OCI-LY3 (cell line): ENCODE measurements at regions not wholly inside any gene's neighbourhood (a gene's known extent, or its start where the extent isn't known, plus 50 kb on each side); places are given as distances from the start of the nearest gene placed in this dataset.

Experiments used
- H2AFZ ChIP-seq: fragments of 200-600, 300-600 bp; shearing (Covaris generic); 2 replicates; pipeline ENCODE4 v1.6.0; 2014; ENCODE audit warnings: antibody characterized with exemption, low read depth, low read length
- H3K27ac ChIP-seq: fragments of 200-600, 300-600 bp; sonication (generic); 2 replicates; pipeline ENCODE4 v1.5.1; 2014; ENCODE audit warnings: mild to moderate bottlenecking, low read length, moderate library complexity, mixed read lengths
- H3K27me3 ChIP-seq: fragments of 200-600, 300-600 bp; sonication (generic); 2 replicates; pipeline ENCODE4 v1.6.1; 2014; ENCODE audit warnings: low read depth, low read length, mixed read lengths
- H3K36me3 ChIP-seq: fragments of 200-600, 300-600 bp; sonication (generic); replicated peaks from 2 replicates; pipeline ENCODE3; 2014; ENCODE audit warnings: low read depth, low read length, mixed read lengths
- H3K4me1 ChIP-seq: fragments of 300-600, 200-600 bp; sonication (generic); 2 replicates; pipeline ENCODE4 v1.6.1; 2014; ENCODE audit warnings: low read length, mixed read lengths
- H3K4me2 ChIP-seq: fragments of 200-600, 300-600 bp; sonication (generic); 2 replicates; pipeline ENCODE4 v1.6.1; 2014; ENCODE audit warnings: low read length, mixed read lengths
- H3K4me3 ChIP-seq: fragments of 300-600, 200-600 bp; sonication (generic); 2 replicates; pipeline ENCODE4 v1.5.1; 2014; ENCODE audit warnings: antibody characterized with exemption, mild to moderate bottlenecking, low read length, moderate library complexity
- H3K79me2 ChIP-seq: fragments of 300-600, 200-600 bp; shearing (Covaris generic); 2 replicates; pipeline ENCODE4 v1.6.1; 2014; ENCODE audit warnings: mild to moderate bottlenecking, low read length, mixed read lengths
- H3K9ac ChIP-seq: fragments of 300-600, 200-600 bp; shearing (Covaris generic); 2 replicates; pipeline ENCODE4 v1.6.0; 2014; ENCODE audit warnings: mild to moderate bottlenecking, low read length, moderate library complexity
- H3K9me3 ChIP-seq: fragments of 200-600, 300-600 bp; shearing (Covaris generic); 2 replicates; pipeline ENCODE4 v1.6.1; 2014; ENCODE audit warnings: low read length, mixed read lengths; ENCODE audit not compliant: insufficient read depth
- H4K20me1 ChIP-seq: fragments of 200-600, 300-600 bp; sonication (generic); 2 replicates; pipeline ENCODE4 v1.6.1; 2016; ENCODE audit warnings: low read length, mixed read lengths; ENCODE audit not compliant: insufficient read depth
- EZH2phosphoT487 ChIP-seq: fragments of 200-600 bp; shearing (Covaris generic); IDR thresholded peaks from 2 replicates; pipeline ENCODE4 v1.6.1; 2018; ENCODE audit warnings: antibody characterized with exemption, mixed run types, low read depth
- TF ChIP-seq, protein P1 (sequence below): fragments of 200-600, 300-600 bp; sonication (generic); IDR thresholded peaks from 2 replicates; pipeline ENCODE4 v1.5.1; 2014; ENCODE audit warnings: antibody characterized with exemption, low read length, low read depth

DNA sequence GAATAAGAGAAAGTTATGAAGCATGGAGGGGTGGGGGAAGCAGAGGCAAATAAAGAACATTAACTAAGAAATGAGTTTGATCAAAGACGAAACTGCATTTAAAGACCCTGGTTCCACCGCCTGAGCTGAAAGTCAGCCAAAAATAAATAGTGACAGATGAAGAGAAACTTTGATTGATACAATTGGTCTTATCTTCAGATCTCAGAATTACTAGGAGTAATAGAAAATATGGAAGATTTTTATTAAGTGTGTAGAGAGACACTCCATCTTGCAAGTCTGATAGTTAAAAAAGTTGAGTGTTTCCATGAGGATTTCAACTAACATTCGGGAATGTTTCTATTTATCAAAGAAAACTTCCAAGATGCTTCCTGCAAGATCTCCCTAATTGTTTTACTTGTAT is 418.2 kb upstream of the ADGRL2 start:
- no peak overlapping the region for H3K27ac ChIP-seq
- TF ChIP-seq, protein P1, sequence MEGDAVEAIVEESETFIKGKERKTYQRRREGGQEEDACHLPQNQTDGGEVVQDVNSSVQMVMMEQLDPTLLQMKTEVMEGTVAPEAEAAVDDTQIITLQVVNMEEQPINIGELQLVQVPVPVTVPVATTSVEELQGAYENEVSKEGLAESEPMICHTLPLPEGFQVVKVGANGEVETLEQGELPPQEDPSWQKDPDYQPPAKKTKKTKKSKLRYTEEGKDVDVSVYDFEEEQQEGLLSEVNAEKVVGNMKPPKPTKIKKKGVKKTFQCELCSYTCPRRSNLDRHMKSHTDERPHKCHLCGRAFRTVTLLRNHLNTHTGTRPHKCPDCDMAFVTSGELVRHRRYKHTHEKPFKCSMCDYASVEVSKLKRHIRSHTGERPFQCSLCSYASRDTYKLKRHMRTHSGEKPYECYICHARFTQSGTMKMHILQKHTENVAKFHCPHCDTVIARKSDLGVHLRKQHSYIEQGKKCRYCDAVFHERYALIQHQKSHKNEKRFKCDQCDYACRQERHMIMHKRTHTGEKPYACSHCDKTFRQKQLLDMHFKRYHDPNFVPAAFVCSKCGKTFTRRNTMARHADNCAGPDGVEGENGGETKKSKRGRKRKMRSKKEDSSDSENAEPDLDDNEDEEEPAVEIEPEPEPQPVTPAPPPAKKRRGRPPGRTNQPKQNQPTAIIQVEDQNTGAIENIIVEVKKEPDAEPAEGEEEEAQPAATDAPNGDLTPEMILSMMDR = no peak
- no peak for TF ChIP-seq EZH2phosphoT487
- no peaks in the 10 kb centered on the region for H3K4me1 ChIP-seq
- H4K20me1 ChIP-seq = no peaks in the 10 kb centered on the region
- H3K9me3 ChIP-seq = no peaks in the 10 kb centered on the region
- H3K27me3 ChIP-seq = no peaks in the 10 kb centered on the region
- no peaks in the 10 kb centered on the region for H3K79me2 ChIP-seq
- H3K9ac ChIP-seq = no peak overlapping the region
- no peak overlapping the region for H3K4me2 ChIP-seq
- H3K4me3 ChIP-seq = no peak overlapping the region
- H3K36me3 ChIP-seq = no peaks in the 10 kb centered on the region
- H2AFZ ChIP-seq = no peak overlapping the region

DNA sequence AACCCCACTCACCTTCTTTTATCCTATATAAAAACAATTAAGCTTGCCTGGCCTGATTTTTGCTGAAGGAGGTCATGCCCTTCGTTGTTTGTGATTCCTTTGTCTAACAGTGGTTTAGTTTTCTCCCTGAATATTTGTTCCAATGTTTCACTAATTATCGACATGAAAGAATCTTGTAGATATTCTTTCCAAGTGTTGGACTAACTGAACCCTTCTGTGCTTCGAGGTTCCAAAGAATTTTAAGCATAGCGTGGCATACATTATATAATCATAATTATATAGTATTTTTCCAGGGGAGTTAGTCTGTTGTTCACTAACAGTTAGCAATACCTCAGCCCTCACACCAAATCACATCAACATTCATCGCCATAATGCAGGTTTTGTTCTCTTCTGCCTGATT is 418.9 kb upstream of the ADGRL2 start:
- Histone ChIP-seq H3K79me2 (no peaks in the 10 kb centered on the region), H3K9me3 (no peaks in the 10 kb centered on the region), H3K9ac (no peak overlapping the region), H3K4me2 (no peak overlapping the region), H3K4me1 (no peaks in the 10 kb centered on the region), H2AFZ (no peak overlapping the region), H4K20me1 (no peaks in the 10 kb centered on the region), H3K27ac (no peak overlapping the region), H3K36me3 (no peaks in the 10 kb centered on the region), H3K4me3 (no peak overlapping the region), H3K27me3 (no peaks in the 10 kb centered on the region)
- no peak for TF ChIP-seq EZH2phosphoT487
- TF ChIP-seq, protein P1 = no peak

DNA sequence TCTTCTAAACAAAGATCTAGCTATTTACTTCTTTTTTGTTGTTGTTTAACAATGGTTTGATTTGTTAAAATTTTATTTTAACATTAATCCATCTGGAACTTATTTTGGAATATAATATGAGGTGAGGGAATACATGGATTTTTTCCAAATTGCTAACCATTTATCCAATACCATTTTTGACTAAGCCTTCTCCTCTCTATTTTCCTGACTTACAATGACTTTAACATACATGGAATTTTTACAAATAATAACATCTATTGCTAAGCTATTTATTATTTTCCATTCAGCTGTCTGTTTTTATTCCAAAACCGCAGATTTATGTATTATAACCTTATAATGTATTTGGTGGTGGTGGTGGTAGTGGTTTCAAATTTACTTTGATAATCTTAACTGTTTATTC is 420.3 kb upstream of the ADGRL2 start:
- no peak overlapping the region for H2AFZ ChIP-seq
- H4K20me1 ChIP-seq = no peaks in the 10 kb centered on the region
- H3K4me2 ChIP-seq = no peak overlapping the region
- H3K79me2 ChIP-seq = no peaks in the 10 kb centered on the region
- H3K36me3 ChIP-seq = no peaks in the 10 kb centered on the region
- TF ChIP-seq EZH2phosphoT487 = no peak
- TF ChIP-seq, protein P1 = no peak
- no peak overlapping the region for H3K9ac ChIP-seq
- H3K27ac ChIP-seq = no peak overlapping the region
- no peaks in the 10 kb centered on the region for H3K9me3 ChIP-seq
- no peaks in the 10 kb centered on the region for H3K4me1 ChIP-seq
- no peak overlapping the region for H3K4me3 ChIP-seq
- H3K27me3 ChIP-seq = no peaks in the 10 kb centered on the region

DNA sequence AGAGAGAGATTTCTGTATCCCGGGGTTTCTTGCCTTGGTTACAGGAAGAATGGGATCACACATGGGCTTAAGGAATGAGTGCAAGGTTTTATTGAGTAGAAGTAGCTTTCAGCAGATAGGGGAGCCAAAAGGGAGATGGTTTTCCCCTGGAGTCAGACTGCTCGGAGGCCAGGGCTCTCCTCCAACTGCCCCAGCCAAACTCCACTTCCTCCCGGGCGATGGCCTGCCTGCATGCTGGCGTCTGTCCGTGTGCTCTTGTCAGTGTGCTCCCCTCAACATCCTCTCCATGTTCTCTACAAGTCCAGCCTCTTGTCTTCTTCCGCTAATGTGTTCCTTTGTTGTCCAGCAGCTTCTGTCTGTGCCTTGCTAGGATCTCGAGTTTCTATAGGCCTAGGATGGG is 421.3 kb upstream of the ADGRL2 start:
- H3K4me1 ChIP-seq = no peaks in the 10 kb centered on the region
- no peak overlapping the region for H3K4me3 ChIP-seq
- H4K20me1 ChIP-seq = no peaks in the 10 kb centered on the region
- H3K27ac ChIP-seq = no peak overlapping the region
- H3K36me3 ChIP-seq = no peaks in the 10 kb centered on the region
- no peaks in the 10 kb centered on the region for H3K27me3 ChIP-seq
- TF ChIP-seq, protein P1 = no peak
- TF ChIP-seq EZH2phosphoT487 = no peak
- H2AFZ ChIP-seq = no peak overlapping the region
- H3K79me2 ChIP-seq = no peaks in the 10 kb centered on the region
- H3K4me2 ChIP-seq = no peak overlapping the region
- no peaks in the 10 kb centered on the region for H3K9me3 ChIP-seq
- no peak overlapping the region for H3K9ac ChIP-seq
